GM23338 (cell line): ENCODE measurements at regions not wholly inside any gene's neighbourhood (a gene's known extent, or its start where the extent isn't known, plus 50 kb on each side); places are given as distances from the start of the nearest gene placed in this dataset.

Experiments used
- ATAC-seq: fragments of 200-7000 bp; cut with Tn5 transposase; 3 replicates; pipeline ENCODE4 v1.9.1; 2020
- DNase-seq: peaks from one replicate; pipeline ENCODE4 v3.0.0-alpha.2; 2015; ENCODE audit warnings: low spot score
- H2AFZ ChIP-seq: fragments of 200-600 bp; sonication (generic); 2 replicates; pipeline ENCODE4 v1.8.0; 2016; ENCODE audit warnings: antibody characterized with exemption, mild to moderate bottlenecking, moderate library complexity
- H3F3A ChIP-seq: fragments of 200-600 bp; sonication (generic); replicated peaks from 2 replicates; pipeline ENCODE4 v1.8.0; 2017; ENCODE audit warnings: antibody characterized with exemption, mixed run types, low read depth
- H3K27ac ChIP-seq: fragments of 200-600 bp; sonication (generic); 2 replicates; pipeline ENCODE4 v1.6.1; 2016; ENCODE audit warnings: low read depth
- H3K27me3 ChIP-seq: fragments of 200-600 bp; sonication (generic); 2 replicates; pipeline ENCODE4 v1.8.0; 2016; ENCODE audit warnings: mild to moderate bottlenecking, mixed run types, moderate library complexity; ENCODE audit not compliant: insufficient read depth
- H3K36me3 ChIP-seq: fragments of 200-600 bp; sonication (generic); 2 replicates; pipeline ENCODE4 v1.8.0; 2016; ENCODE audit warnings: mild to moderate bottlenecking; ENCODE audit not compliant: insufficient read depth
- H3K4me1 ChIP-seq: fragments of 200-600 bp; sonication (generic); 2 replicates; pipeline ENCODE4 v1.8.0; 2016; ENCODE audit warnings: mild to moderate bottlenecking, moderate library complexity; ENCODE audit not compliant: insufficient read depth
- H3K4me2 ChIP-seq: fragments of 200-600 bp; sonication (generic); 2 replicates; pipeline ENCODE4 v1.7.1; 2017; ENCODE audit warnings: mixed run types
- H3K4me3 ChIP-seq: fragments of 200-600 bp; sonication (generic); 2 replicates; pipeline ENCODE4 v1.6.1; 2016; ENCODE audit warnings: mixed run types
- H3K79me2 ChIP-seq: fragments of 200-600 bp; sonication (generic); replicated peaks from 2 replicates; pipeline ENCODE4 v1.8.0; 2017; ENCODE audit warnings: mild to moderate bottlenecking; ENCODE audit not compliant: insufficient read depth
- H3K9me2 ChIP-seq: fragments of 200-600 bp; sonication (generic); 2 replicates; pipeline ENCODE4 v1.8.0; 2017; ENCODE audit not compliant: insufficient read depth
- H4K20me1 ChIP-seq: fragments of 200-600 bp; sonication (generic); replicated peaks from 2 replicates; pipeline ENCODE4 v1.8.0; 2017; ENCODE audit warnings: mild to moderate bottlenecking; ENCODE audit not compliant: insufficient read depth
- H3K27ac Mint-ChIP-seq: 2 replicates; pipeline ENCODE4 v1.8.0; 2020; ENCODE audit warnings: inconsistent platforms, mild to moderate bottlenecking, moderate library complexity, mixed read lengths
- H3K27me3 Mint-ChIP-seq: 3 replicates; pipeline ENCODE4 v1.8.0; 2022; ENCODE audit warnings: low read depth, mild to moderate bottlenecking, moderate library complexity, mixed read lengths, inconsistent platforms; ENCODE audit not compliant: insufficient read depth, poor library complexity
- H3K36me3 Mint-ChIP-seq: 3 replicates; pipeline ENCODE4 v1.8.0; 2021; ENCODE audit warnings: low read depth, mild to moderate bottlenecking, inconsistent platforms, moderate library complexity, mixed read lengths
- H3K4me1 Mint-ChIP-seq: 3 replicates; pipeline ENCODE4 v1.8.0; 2020; ENCODE audit warnings: mild to moderate bottlenecking, inconsistent platforms, mixed read lengths
- H3K4me3 Mint-ChIP-seq: 3 replicates; pipeline ENCODE4 v1.8.0; 2021; ENCODE audit warnings: moderate library complexity, mild to moderate bottlenecking, inconsistent platforms, mixed read lengths
- H3K9me3 Mint-ChIP-seq: 3 replicates; pipeline ENCODE4 v1.8.0; 2020; ENCODE audit warnings: moderate library complexity, mild to moderate bottlenecking, inconsistent platforms, mixed read lengths
- CREB1 ChIP-seq: fragments of 250-450 bp; sonication (Bioruptor Pico); IDR thresholded peaks from 2 replicates; pipeline ENCODE4 v1.5.0; 2020; ENCODE audit warnings: low read depth, mild to moderate bottlenecking, moderate library complexity
- EZH2 ChIP-seq: fragments of 200-600 bp; sonication (generic); IDR thresholded peaks from one replicate; pipeline ENCODE4 v1.8.0; 2017; ENCODE audit warnings: antibody characterized with exemption, mild to moderate bottlenecking, low read depth; ENCODE audit not compliant: unreplicated experiment
- EZH2phosphoT487 ChIP-seq: fragments of 200-600 bp; sonication (generic); IDR thresholded peaks from one replicate; pipeline ENCODE4 v1.8.1; 2018; ENCODE audit warnings: antibody characterized with exemption; ENCODE audit not compliant: unreplicated experiment
- JUNB ChIP-seq: IDR thresholded peaks from one replicate; pipeline ENCODE4 v1.6.1; 2016; ENCODE audit warnings: antibody characterized with exemption; ENCODE audit not compliant: unreplicated experiment
- NANOG ChIP-seq: IDR thresholded peaks from 2 replicates; pipeline ENCODE4 v1.6.1; 2016; ENCODE audit warnings: antibody characterized with exemption, borderline replicate concordance
- STAT1 ChIP-seq: IDR thresholded peaks from one replicate; pipeline ENCODE4 v1.6.1; 2016; ENCODE audit warnings: antibody characterized with exemption; ENCODE audit not compliant: unreplicated experiment
- ZNF114 ChIP-seq: fragments of 250-450 bp; sonication (Bioruptor Pico); IDR thresholded peaks from 2 replicates; pipeline ENCODE4 v1.5.0; 2020; ENCODE audit warnings: mild to moderate bottlenecking, moderate library complexity
- ZNF331 ChIP-seq: fragments of 250-450 bp; sonication (Bioruptor Pico); IDR thresholded peaks from 2 replicates; pipeline ENCODE4 v1.5.0; 2020; ENCODE audit warnings: low read depth, mild to moderate bottlenecking, moderate library complexity
- TF ChIP-seq, protein P1 (sequence below): fragments of 250-450 bp; sonication (Bioruptor Pico); IDR thresholded peaks from 2 replicates; pipeline ENCODE4 v1.5.0; 2020; ENCODE audit warnings: mild to moderate bottlenecking, moderate library complexity
- TF ChIP-seq, protein P2 (sequence below): IDR thresholded peaks from 2 replicates; pipeline ENCODE4 v1.6.1; 2016; ENCODE audit warnings: antibody characterized with exemption

DNA sequence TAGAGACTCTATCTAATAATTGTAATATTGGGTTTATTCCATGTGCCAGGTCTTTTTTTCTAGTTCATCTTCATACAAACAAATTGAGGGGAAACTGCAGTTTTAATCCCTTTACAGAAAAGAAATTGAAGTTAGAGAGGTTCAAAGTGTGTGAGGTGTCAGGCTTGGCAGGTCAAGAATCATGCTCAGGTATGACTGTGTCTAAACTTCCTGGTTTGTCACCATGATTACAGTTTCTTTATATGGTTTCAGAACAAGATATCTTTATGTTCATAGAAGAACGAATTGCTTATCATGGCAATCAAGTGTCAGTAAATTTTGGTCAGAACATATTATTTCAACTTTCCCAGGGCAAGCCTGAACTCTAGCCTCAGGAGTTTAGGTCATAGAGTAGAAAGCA is 460.4 kb downstream of the RAPGEF2 start (continued):
- TF ChIP-seq EZH2 (no peak), NANOG (no peak), ZNF114 (CRISPR knock-in tag) (no peak), EZH2phosphoT487 (no peak)
- TF ChIP-seq, protein P1, sequence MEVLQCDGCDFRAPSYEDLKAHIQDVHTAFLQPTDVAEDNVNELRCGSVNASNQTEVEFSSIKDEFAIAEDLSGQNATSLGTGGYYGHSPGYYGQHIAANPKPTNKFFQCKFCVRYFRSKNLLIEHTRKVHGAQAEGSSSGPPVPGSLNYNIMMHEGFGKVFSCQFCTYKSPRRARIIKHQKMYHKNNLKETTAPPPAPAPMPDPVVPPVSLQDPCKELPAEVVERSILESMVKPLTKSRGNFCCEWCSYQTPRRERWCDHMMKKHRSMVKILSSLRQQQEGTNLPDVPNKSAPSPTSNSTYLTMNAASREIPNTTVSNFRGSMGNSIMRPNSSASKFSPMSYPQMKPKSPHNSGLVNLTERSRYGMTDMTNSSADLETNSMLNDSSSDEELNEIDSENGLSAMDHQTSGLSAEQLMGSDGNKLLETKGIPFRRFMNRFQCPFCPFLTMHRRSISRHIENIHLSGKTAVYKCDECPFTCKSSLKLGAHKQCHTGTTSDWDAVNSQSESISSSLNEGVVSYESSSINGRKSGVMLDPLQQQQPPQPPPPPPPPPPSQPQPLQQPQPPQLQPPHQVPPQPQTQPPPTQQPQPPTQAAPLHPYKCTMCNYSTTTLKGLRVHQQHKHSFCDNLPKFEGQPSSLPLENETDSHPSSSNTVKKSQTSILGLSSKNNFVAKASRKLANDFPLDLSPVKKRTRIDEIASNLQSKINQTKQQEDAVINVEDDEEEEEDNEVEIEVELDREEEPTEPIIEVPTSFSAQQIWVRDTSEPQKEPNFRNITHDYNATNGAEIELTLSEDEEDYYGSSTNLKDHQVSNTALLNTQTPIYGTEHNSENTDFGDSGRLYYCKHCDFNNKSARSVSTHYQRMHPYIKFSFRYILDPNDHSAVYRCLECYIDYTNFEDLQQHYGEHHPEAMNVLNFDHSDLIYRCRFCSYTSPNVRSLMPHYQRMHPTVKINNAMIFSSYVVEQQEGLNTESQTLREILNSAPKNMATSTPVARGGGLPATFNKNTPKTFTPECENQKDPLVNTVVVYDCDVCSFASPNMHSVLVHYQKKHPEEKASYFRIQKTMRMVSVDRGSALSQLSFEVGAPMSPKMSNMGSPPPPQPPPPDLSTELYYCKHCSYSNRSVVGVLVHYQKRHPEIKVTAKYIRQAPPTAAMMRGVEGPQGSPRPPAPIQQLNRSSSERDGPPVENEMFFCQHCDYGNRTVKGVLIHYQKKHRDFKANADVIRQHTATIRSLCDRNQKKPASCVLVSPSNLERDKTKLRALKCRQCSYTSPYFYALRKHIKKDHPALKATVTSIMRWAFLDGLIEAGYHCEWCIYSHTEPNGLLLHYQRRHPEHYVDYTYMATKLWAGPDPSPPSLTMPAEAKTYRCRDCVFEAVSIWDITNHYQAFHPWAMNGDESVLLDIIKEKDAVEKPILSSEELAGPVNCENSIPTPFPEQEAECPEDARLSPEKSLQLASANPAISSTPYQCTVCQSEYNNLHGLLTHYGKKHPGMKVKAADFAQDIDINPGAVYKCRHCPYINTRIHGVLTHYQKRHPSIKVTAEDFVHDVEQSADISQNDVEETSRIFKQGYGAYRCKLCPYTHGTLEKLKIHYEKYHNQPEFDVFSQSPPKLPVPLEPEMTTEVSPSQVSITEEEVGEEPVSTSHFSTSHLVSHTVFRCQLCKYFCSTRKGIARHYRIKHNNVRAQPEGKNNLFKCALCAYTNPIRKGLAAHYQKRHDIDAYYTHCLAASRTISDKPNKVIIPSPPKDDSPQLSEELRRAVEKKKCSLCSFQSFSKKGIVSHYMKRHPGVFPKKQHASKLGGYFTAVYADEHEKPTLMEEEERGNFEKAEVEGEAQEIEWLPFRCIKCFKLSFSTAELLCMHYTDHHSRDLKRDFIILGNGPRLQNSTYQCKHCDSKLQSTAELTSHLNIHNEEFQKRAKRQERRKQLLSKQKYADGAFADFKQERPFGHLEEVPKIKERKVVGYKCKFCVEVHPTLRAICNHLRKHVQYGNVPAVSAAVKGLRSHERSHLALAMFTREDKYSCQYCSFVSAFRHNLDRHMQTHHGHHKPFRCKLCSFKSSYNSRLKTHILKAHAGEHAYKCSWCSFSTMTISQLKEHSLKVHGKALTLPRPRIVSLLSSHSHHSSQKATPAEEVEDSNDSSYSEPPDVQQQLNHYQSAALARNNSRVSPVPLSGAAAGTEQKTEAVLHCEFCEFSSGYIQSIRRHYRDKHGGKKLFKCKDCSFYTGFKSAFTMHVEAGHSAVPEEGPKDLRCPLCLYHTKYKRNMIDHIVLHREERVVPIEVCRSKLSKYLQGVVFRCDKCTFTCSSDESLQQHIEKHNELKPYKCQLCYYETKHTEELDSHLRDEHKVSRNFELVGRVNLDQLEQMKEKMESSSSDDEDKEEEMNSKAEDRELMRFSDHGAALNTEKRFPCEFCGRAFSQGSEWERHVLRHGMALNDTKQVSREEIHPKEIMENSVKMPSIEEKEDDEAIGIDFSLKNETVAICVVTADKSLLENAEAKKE (CRISPR knock-in tag), result no peak

DNA sequence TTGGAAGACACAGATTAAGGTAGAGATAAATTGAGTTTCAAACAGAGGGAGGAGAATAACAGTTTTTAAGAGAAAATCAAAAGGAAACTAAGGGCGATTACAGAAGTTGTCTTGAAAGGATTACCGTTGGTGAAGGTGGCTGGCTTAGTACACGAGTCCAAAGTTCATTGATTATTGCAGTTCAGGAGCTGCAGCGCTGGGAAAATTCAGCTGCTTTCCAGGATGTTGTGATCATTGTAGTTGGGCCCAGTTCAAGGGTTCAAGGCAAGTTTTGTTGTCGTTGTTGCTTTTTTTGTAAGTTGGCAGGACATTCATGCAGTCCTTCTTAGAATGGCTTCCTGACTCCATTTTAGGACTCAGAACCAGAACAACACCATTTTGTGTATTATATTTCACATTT is 461.7 kb downstream of the RAPGEF2 start:
- no peak for DNase-seq
- Mint-ChIP-seq H3K4me1 (no peaks in the 10 kb centered on the region), H3K27ac (no peak overlapping the region), H3K9me3 (peaks cover 20% of the 10 kb centered on the region), H3K36me3 (no peaks in the 10 kb centered on the region; the same call in 2 of the 3 replicates), H3K4me3 (no peak overlapping the region), H3K27me3 (no peaks in the 10 kb centered on the region)
- no peak overlapping the region for H3K4me3 ChIP-seq
- no peaks in the 10 kb centered on the region for H4K20me1 ChIP-seq
- H3K27ac ChIP-seq, result no peak overlapping the region
- no peaks in the 10 kb centered on the region for H3F3A ChIP-seq
- peaks cover 8% of the 10 kb centered on the region for H3K9me2 ChIP-seq
- H3K4me2 ChIP-seq, result no peak overlapping the region
- no peak overlapping the region for H2AFZ ChIP-seq
- H3K4me1 ChIP-seq, result no peaks in the 10 kb centered on the region
- ATAC-seq, result no peak
- H3K36me3 ChIP-seq, result no peaks in the 10 kb centered on the region; the same call in 1 of the 2 replicates
- H3K27me3 ChIP-seq, result no peaks in the 10 kb centered on the region
- no peaks in the 10 kb centered on the region for H3K79me2 ChIP-seq
- TF ChIP-seq JUNB, result no peak
- TF ChIP-seq, protein P1 (CRISPR knock-in tag), result no peak
- no peak for TF ChIP-seq EZH2phosphoT487
- TF ChIP-seq ZNF331 (CRISPR knock-in tag), result no peak
- no peak for TF ChIP-seq STAT1
- TF ChIP-seq CREB1 (CRISPR knock-in tag), result no peak
- TF ChIP-seq, protein P2, sequence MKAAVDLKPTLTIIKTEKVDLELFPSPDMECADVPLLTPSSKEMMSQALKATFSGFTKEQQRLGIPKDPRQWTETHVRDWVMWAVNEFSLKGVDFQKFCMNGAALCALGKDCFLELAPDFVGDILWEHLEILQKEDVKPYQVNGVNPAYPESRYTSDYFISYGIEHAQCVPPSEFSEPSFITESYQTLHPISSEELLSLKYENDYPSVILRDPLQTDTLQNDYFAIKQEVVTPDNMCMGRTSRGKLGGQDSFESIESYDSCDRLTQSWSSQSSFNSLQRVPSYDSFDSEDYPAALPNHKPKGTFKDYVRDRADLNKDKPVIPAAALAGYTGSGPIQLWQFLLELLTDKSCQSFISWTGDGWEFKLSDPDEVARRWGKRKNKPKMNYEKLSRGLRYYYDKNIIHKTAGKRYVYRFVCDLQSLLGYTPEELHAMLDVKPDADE, result no peak
- TF ChIP-seq ZNF114 (CRISPR knock-in tag), result no peak
